GM19324 (cell line): ENCODE measurements at regions not wholly inside any gene's neighbourhood (a gene's known extent, or its start where the extent isn't known, plus 50 kb on each side); places are given as distances from the start of the nearest gene placed in this dataset.

Experiments
- ATAC-seq: cut with Tn5 transposase; IDR thresholded peaks from one replicate; pipeline ENCODE4 v1.9.1; 2021; ENCODE audit warnings: mild to moderate bottlenecking, moderate library complexity; ENCODE audit not compliant: unreplicated experiment, low FRiP score

- ATAC-seq, result no peak
These were observed 139.7 kb downstream of the DDX1 start for GRCh38 chr2:15731213-15731888.

GRCh38 chr2:15731889-15732271 is 140.2 kb downstream of the DDX1 start:
- peak; percentile 3 for ATAC-seq

GRCh38 chr2:15732341-15733077 is 140.8 kb downstream of the DDX1 start:
- peak; percentile 88 for ATAC-seq

- no peak for ATAC-seq
These were observed 142.4 kb downstream of the DDX1 start for GRCh38 chr2:15733867-15734673.

- no peak for ATAC-seq
These were observed 143.2 kb downstream of the DDX1 start for GRCh38 chr2:15734674-15735483.

GRCh38 chr2:15735484-15736326 is 144.0 kb downstream of the DDX1 start:
- ATAC-seq, result no peak

GRCh38 chr2:15736396-15737180 is 144.9 kb downstream of the DDX1 start:
- ATAC-seq, result no peak

GRCh38 chr2:15737314-15738224 is 145.9 kb downstream of the DDX1 start:
- ATAC-seq, result no peak

GRCh38 chr2:15738225-15738546 is 146.5 kb downstream of the DDX1 start:
- ATAC-seq, result no peak

- ATAC-seq, result no peak
These were observed 147.3 kb downstream of the DDX1 start for GRCh38 chr2:15738943-15739342.

- no peak for ATAC-seq
These were observed 153.2 kb downstream of the DDX1 start for GRCh38 chr2:15744820-15745219.

GRCh38 chr2:15745350-15745749 is 153.7 kb downstream of the DDX1 start:
- ATAC-seq, result no peak

- no peak for ATAC-seq
These were observed 154.4 kb downstream of the DDX1 start for GRCh38 chr2:15745907-15746702.

GRCh38 chr2:15746703-15747550 is 155.3 kb downstream of the DDX1 start:
- no peak for ATAC-seq

GRCh38 chr2:15747603-15748471 is 156.2 kb downstream of the DDX1 start:
- no peak for ATAC-seq
